Activated CD4-positive, alpha-beta T cell treated with anti-CD3 and anti-CD28 coated beads for 36 hours (primary cell): ENCODE measurements at regions not wholly inside any gene's neighbourhood (a gene's known extent, or its start where the extent isn't known, plus 50 kb on each side); places are given as distances from the start of the nearest gene placed in this dataset.

ENCODE experiments used
- ATAC-seq: fragments of 200-7000 bp; cut with Tn5 transposase; one replicate; pipeline ENCODE4 v1.10.0; 2021; ENCODE audit warnings: mild to moderate bottlenecking, moderate library complexity
- CTCF ChIA-PET: fragments of 350-600 bp; sonication (Branson Sonifier 250); formaldehyde crosslinking; loops from one replicate; lab custom pipeline; 2021; ENCODE audit warnings: antibody characterized with exemption; lab: Charles Lee
- POLR2A ChIA-PET: fragments of 350-600 bp; sonication (Branson Sonifier 250); formaldehyde crosslinking; loops from one replicate; lab custom pipeline; 2021; ENCODE audit warnings: antibody characterized with exemption, inconsistent platforms; lab: Charles Lee
- DNase-seq: peaks from one replicate; pipeline ENCODE4 v3.0.0-alpha.2; 2020
- H3K27ac Mint-ChIP-seq: one replicate; pipeline ENCODE4 v1.8.0; 2021; ENCODE audit warnings: mixed read lengths
- H3K27me3 Mint-ChIP-seq: one replicate; pipeline ENCODE4 v1.8.0; 2021; ENCODE audit warnings: mixed read lengths
- H3K36me3 Mint-ChIP-seq: one replicate; pipeline ENCODE4 v1.8.0; 2021; ENCODE audit warnings: low read depth, mixed read lengths
- H3K4me1 Mint-ChIP-seq: one replicate; pipeline ENCODE4 v1.8.0; 2021; ENCODE audit warnings: mixed read lengths
- H3K4me3 Mint-ChIP-seq: one replicate; pipeline ENCODE4 v1.8.0; 2021; ENCODE audit warnings: mild to moderate bottlenecking, moderate library complexity, mixed read lengths
- H3K9me3 Mint-ChIP-seq: one replicate; pipeline ENCODE4 v1.8.0; 2021; ENCODE audit warnings: low read depth, mixed read lengths
- intact Hi-C, 2 experiments: fragments of 100-400 bp; cut with DNase I in 1 of 2; cut with micrococcal nuclease in 1 of 2; formaldehyde crosslinking; loops; one replicate each; pipeline versions ENCODE4 v1.14.2 to v1.15.1; 2022 to 2024; cut with DNase I, micrococcal nuclease

DNA sequence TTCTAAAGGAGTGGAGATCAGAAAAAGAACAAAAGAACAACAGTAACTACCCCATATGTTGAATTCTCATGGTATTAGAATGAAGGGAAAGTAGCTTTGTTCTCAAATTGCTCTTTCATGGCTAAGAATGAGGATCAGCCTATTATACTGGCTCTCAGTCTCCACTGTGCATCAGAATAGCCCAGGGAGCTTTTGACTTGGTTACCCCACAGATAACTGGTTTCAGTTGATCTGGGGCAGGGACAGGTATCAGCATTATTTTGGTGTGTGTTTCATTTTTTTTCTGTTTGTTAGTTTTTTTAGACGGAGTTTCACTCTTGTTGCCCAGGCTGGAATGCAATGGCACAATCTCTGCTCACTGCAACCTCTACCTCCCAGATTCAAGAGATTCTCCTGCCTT lies 311.7 kb upstream of the TLE3 start:
- H3K9me3 Mint-ChIP-seq = no peaks in the 10 kb centered on the region
- CTCF ChIA-PET = no interaction called here

DNA sequence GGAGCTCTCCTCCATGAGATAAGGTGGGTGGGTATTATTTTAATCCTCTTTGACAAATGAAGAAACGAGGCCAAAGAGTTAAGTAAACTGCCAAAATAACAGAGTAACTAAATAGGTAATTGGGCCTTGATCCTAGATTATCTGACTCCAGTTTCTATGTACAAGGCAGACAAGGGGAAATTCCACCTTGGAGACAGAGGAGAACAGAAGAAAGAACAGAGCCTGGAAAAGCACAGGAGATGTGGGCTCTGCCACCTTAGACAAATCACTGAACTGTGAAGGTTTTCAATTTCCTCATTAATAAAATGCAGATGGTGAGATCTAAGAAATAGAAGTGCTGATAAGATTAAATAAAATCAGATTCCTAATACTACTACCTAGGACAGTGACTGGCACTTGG lies 310.2 kb upstream of the TLE3 start:
- H3K27me3 Mint-ChIP-seq = no peaks in the 10 kb centered on the region
- POLR2A ChIA-PET = no interaction called here
- H3K4me3 Mint-ChIP-seq = no peak overlapping the region
- no peak for ATAC-seq
- H3K27ac Mint-ChIP-seq = no peak overlapping the region
- intact Hi-C loops = no loop called here
- no peak for DNase-seq
- no peaks in the 10 kb centered on the region for H3K4me1 Mint-ChIP-seq
- no peaks in the 10 kb centered on the region for H3K9me3 Mint-ChIP-seq
- H3K36me3 Mint-ChIP-seq = no peaks in the 10 kb centered on the region
- CTCF ChIA-PET = no interaction called here

More for the DNA sequence above, 311.7 kb upstream of the TLE3 start:
- no peaks in the 10 kb centered on the region for H3K27me3 Mint-ChIP-seq
- DNase-seq = no peak
- intact Hi-C loops = no loop called here
- POLR2A ChIA-PET = no interaction called here
- H3K27ac Mint-ChIP-seq = no peak overlapping the region
- H3K4me1 Mint-ChIP-seq = no peaks in the 10 kb centered on the region
- no peaks in the 10 kb centered on the region for H3K36me3 Mint-ChIP-seq
- no peak overlapping the region for H3K4me3 Mint-ChIP-seq
- no peak for ATAC-seq

GRCh38 chr15:70407336-70407670 lies 309.6 kb upstream of the TLE3 start:
- Mint-ChIP-seq H3K9me3 (no peaks in the 10 kb centered on the region), H3K27ac (no peak overlapping the region), H3K36me3 (no peaks in the 10 kb centered on the region), H3K4me3 (no peak overlapping the region), H3K27me3 (no peaks in the 10 kb centered on the region), H3K4me1 (no peaks in the 10 kb centered on the region)
- POLR2A ChIA-PET = no interaction called here
- CTCF ChIA-PET = no interaction called here
- intact Hi-C loops = no loop called here
- ATAC-seq (no peak), DNase-seq (no peak)

- CTCF ChIA-PET = interaction anchor here (1.4 kb wide), 1 partner anchor 106 kb away, joined by 4 read pairs; no protein-coding TSS in a partner anchor
Measured at GRCh38 chr15:70406617-70407335, 309.1 kb upstream of the TLE3 start.

DNA sequence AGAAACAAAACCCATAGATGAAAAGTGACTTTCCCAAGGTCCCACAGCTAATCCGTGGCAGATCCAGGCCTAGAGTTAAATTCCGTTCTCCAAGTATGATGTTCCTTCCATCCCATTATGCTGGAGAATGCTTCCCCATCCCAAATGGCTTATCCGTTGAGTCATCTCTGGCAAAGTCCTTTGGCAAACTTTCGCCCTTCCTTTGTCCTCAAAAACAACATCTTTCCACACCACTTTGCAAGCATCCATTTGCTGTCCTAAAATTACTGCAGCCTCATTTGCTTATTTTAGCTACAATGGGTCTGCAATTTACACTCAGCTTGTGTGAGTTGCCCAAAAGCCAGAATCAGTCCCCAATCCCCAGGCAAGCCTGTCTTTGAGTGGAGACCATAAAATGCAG lies 304.0 kb upstream of the TLE3 start:
- Mint-ChIP-seq H3K27ac (no peak overlapping the region), H3K9me3 (no peaks in the 10 kb centered on the region)

More at GRCh38 chr15:70406617-70407335, 309.1 kb upstream of the TLE3 start:
- Mint-ChIP-seq H3K9me3 (no peaks in the 10 kb centered on the region), H3K36me3 (no peaks in the 10 kb centered on the region), H3K27me3 (no peaks in the 10 kb centered on the region), H3K4me1 (no peaks in the 10 kb centered on the region), H3K27ac (no peak overlapping the region), H3K4me3 (no peak overlapping the region)
- DNase-seq (no peak), ATAC-seq (no peak)
- POLR2A ChIA-PET = no interaction called here
- intact Hi-C loops = no loop called here

GRCh38 chr15:70400766-70401541 lies 303.2 kb upstream of the TLE3 start:
- intact Hi-C loops = no loop called here
- ChIA-PET CTCF (interaction anchor here (0.7 to 1.5 kb wide), 3 partner anchors 11 to 13 kb away, joined by 3 to 4 read pairs (median 3); no protein-coding TSS in a partner anchor), POLR2A (no interaction called here)
- H3K9me3 Mint-ChIP-seq = no peaks in the 10 kb centered on the region
- ATAC-seq = no peak
- H3K36me3 Mint-ChIP-seq = no peaks in the 10 kb centered on the region
- H3K27me3 Mint-ChIP-seq = peaks cover 5% of the 10 kb centered on the region
- H3K27ac Mint-ChIP-seq = no peak overlapping the region
- H3K4me1 Mint-ChIP-seq = no peaks in the 10 kb centered on the region
- no peak overlapping the region for H3K4me3 Mint-ChIP-seq
- no peak for DNase-seq

More for the DNA sequence above, 304.0 kb upstream of the TLE3 start:
- ATAC-seq (no peak), DNase-seq (no peak)
- no peak overlapping the region for H3K4me3 Mint-ChIP-seq
- intact Hi-C loops = no loop called here
- H3K27me3 Mint-ChIP-seq = peaks cover 2% of the 10 kb centered on the region
- no peaks in the 10 kb centered on the region for H3K36me3 Mint-ChIP-seq
- no peaks in the 10 kb centered on the region for H3K4me1 Mint-ChIP-seq
- ChIA-PET POLR2A (no interaction called here), CTCF (interaction anchor here (1.3 to 1.5 kb wide), 2 partner anchors 12 to 13 kb away, joined by 3 to 4 read pairs; no protein-coding TSS in a partner anchor)

DNA sequence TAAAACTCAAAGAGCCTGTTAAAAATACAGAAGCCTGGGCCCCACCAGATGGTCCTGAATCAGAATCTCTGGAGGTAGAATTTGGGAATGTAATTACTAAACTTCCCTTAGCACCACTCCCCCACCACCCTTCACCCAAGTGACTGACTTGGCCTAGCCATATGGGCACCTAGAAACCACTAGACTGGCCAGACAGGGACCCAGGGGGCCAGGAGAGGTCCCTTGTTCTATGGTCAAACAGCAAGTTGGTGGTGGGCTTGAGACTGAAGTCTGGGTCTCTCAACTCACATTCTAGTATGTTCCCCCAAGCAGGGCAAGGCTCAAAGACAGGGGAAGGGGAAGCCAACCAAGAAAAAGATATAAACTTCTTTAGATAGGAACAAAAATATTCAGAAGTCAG lies 301.5 kb upstream of the TLE3 start:
- no peak for ATAC-seq
- H3K27ac Mint-ChIP-seq = no peak overlapping the region

DNA sequence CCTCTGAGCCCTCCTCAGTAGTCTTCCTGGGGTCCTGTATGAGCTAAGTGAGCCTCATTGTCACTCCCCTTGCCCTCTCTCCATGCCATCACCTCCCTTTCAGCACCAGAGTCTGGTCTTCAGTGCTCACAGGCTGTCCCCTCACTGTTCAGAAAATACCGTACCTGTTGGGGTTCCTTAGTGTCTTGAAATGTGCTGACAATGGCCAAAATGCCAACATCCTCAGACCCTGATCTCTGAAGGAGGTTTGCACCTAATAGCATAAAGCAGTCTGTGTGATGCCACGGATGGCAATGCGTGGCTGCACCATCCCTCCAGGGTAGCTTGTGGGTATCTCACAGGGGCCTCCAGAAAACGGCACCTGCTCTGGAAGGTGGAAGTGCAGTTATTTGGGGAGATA lies 301.0 kb upstream of the TLE3 start:
- ChIA-PET CTCF (interaction anchor here (0.6 kb wide), 1 partner anchor 650 kb away, joined by 3 read pairs; no protein-coding TSS in a partner anchor), POLR2A (no interaction called here)
- Mint-ChIP-seq H3K4me3 (no peak overlapping the region), H3K36me3 (no peaks in the 10 kb centered on the region), H3K27ac (no peak overlapping the region), H3K9me3 (no peaks in the 10 kb centered on the region), H3K27me3 (peaks cover 6% of the 10 kb centered on the region), H3K4me1 (no peaks in the 10 kb centered on the region)
- DNase-seq = no peak
- intact Hi-C loops = no loop called here
- no peak for ATAC-seq

More for the DNA sequence above, 301.5 kb upstream of the TLE3 start:
- peaks cover 6% of the 10 kb centered on the region for H3K27me3 Mint-ChIP-seq
- H3K4me3 Mint-ChIP-seq = no peak overlapping the region
- no peak for DNase-seq
- no peaks in the 10 kb centered on the region for H3K9me3 Mint-ChIP-seq
- intact Hi-C loops = no loop called here
- H3K4me1 Mint-ChIP-seq = no peaks in the 10 kb centered on the region
- no peaks in the 10 kb centered on the region for H3K36me3 Mint-ChIP-seq
- ChIA-PET POLR2A (no interaction called here), CTCF (interaction anchor here (0.6 kb wide), 1 partner anchor 650 kb away, joined by 3 read pairs; no protein-coding TSS in a partner anchor)

- H3K4me3 Mint-ChIP-seq = no peak overlapping the region
- H3K9me3 Mint-ChIP-seq = no peaks in the 10 kb centered on the region
- H3K27me3 Mint-ChIP-seq = peaks cover 6% of the 10 kb centered on the region
- no peak overlapping the region for H3K27ac Mint-ChIP-seq
- DNase-seq (no peak), ATAC-seq (no peak)
- H3K4me1 Mint-ChIP-seq = no peaks in the 10 kb centered on the region
- POLR2A ChIA-PET = no interaction called here
- CTCF ChIA-PET = no interaction called here
- intact Hi-C loops = no loop called here
- H3K36me3 Mint-ChIP-seq = no peaks in the 10 kb centered on the region
Measured at GRCh38 chr15:70396807-70397206, 299.1 kb upstream of the TLE3 start.

DNA sequence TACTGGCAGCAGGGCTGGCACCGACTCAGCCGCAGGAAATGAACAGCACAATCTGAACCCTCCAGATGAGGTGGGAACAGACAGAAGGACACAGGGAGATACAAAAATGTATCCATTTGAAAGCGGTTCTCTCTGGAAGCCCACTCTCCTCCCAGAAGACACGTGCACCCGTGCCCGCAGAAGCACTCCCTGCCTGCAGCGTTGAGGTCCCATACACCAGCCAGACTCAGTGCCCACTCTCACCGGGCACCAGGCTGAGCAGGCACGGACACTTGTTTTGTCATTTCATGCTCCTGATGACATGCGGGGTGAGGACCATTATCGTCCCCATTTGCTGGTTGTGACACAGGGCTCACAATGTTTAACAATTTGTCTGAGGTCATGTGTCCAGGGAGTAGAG lies 297.4 kb upstream of the TLE3 start:
- Mint-ChIP-seq H3K27ac (no peak overlapping the region), H3K4me3 (no peak overlapping the region), H3K9me3 (no peaks in the 10 kb centered on the region), H3K27me3 (peaks cover 6% of the 10 kb centered on the region), H3K36me3 (no peaks in the 10 kb centered on the region), H3K4me1 (no peaks in the 10 kb centered on the region)
- CTCF ChIA-PET = no interaction called here
- intact Hi-C loops = no loop called here
- POLR2A ChIA-PET = no interaction called here
- DNase-seq (no peak), ATAC-seq (no peak)

DNA sequence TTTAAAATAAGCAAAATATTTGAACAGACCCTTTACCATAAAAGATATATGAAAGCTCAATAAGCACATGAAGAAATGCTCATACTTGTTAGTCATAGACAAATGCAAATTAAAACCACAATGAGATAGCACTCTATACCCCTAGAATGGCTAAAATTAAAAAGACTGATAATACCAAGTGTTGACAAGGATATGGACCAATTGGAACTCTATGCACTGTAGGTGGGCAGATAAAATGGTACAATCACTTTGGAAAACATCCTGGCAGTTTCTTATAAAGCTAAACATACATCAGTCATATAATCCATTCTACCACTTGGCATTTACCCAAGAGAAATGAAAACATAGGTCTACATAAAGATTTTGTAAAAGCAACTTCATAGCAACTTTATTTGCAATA lies 293.0 kb upstream of the TLE3 start:
- DNase-seq (no peak), ATAC-seq (no peak)
- intact Hi-C loops = no loop called here
- POLR2A ChIA-PET = no interaction called here
- H3K27ac Mint-ChIP-seq = no peak overlapping the region
- H3K27me3 Mint-ChIP-seq = peaks cover 1% of the 10 kb centered on the region
- CTCF ChIA-PET = no interaction called here
- no peaks in the 10 kb centered on the region for H3K9me3 Mint-ChIP-seq
- H3K36me3 Mint-ChIP-seq = no peaks in the 10 kb centered on the region
- no peaks in the 10 kb centered on the region for H3K4me1 Mint-ChIP-seq
- no peak overlapping the region for H3K4me3 Mint-ChIP-seq

DNA sequence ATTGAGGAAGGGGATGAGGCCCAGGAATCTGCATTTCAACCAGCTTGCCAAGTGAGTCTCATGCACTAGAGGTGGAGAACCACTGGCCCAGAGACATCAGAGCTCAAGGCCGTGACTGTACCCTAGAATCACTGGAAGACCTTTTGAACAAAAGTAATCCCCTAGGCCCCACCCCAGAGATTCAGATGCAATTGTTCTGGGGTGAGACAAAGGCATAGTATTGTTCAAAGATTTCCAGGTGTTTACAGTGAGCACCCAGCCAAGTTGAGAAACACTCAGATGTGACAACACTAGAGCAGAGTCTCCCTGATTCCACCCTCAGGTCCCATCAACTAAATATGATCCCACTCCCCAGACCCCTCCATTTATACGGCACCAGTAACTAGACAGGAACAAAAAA lies 290.3 kb upstream of the TLE3 start:
- CTCF ChIA-PET = no interaction called here
- Mint-ChIP-seq H3K4me1 (no peaks in the 10 kb centered on the region), H3K9me3 (no peaks in the 10 kb centered on the region), H3K4me3 (no peak overlapping the region), H3K27me3 (no peaks in the 10 kb centered on the region), H3K36me3 (no peaks in the 10 kb centered on the region), H3K27ac (no peak overlapping the region)
- DNase-seq (no peak), ATAC-seq (no peak)
- intact Hi-C loops = no loop called here
- POLR2A ChIA-PET = no interaction called here
